Stimulated activated CD8-positive, alpha-beta memory T cell treated with anti-CD3 and anti-CD28 coated beads, Interleukin-4, amount 100 ng/mL, for 48 hours (primary cell): ENCODE measurements at regions not wholly inside any gene's neighbourhood (a gene's known extent, or its start where the extent isn't known, plus 50 kb on each side); places are given as distances from the start of the nearest gene placed in this dataset.
"Not testable (repeated sequence)": the region's sequence is repeated elsewhere in the genome, so short reads cannot be mapped to it uniquely, and the experiment has no call there.

Source experiments
- DNase-seq: peaks from one replicate; pipeline ENCODE4 v3.0.0-alpha.2; 2020

DNA sequence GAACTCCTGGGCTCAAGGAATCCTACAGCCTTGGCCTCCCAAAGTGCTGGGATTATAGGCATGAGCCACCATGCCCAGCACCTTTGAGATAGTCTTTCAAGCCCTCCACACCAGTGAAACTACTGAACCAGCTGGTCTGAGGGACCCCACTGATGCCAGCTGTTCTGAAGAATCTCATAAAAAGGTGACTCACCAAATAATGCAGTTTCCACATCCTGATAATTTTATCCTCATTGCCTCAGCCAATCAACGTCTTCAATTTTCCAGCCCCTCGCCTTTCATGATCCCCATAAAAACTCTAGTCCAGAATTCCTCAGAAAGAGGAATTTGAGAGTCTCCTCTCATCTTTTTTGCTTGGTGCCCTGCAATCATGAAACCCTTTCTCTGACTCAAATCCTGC lies 1691.6 kb upstream of the LRRTM3 start:
- no peak for DNase-seq

DNA sequence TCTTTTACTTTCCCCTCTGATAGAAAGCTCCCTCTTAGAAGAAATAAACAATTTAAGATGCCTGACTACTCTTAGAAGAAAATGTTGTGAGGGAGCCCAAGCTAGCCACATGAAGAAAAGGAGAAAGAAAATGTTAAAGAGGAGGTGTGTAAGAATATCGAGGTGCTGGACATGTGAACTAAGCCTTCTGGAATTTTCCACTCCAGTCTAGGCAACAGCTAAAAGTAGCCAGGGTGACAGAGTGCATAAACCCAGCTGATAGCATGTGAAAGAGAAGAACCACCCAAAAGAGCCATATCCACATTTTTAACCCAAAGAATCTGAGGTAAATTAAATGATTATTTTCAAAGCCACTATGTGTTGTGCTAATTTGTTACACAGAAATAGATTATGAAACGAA lies 1690.6 kb upstream of the LRRTM3 start:
- no peak for DNase-seq

DNA sequence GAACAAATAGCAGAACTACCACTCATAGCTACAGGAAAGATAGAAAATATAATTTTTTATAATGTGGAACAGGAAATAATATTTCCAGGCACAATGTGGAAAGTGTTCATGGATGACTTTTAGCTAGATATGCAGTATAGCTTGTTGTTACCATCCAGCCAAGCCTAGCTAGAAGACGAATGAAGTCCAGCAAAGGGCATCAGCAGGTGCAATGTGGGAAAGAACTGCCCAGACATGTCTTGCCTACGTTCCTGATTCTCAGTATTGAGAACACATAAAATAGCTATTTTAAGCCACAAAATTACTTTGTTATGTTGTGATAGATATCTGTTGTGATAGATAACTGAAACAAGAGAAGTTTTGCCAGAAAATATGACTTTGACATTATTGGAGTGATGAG lies 1690.0 kb upstream of the LRRTM3 start:
- no peak for DNase-seq

DNA sequence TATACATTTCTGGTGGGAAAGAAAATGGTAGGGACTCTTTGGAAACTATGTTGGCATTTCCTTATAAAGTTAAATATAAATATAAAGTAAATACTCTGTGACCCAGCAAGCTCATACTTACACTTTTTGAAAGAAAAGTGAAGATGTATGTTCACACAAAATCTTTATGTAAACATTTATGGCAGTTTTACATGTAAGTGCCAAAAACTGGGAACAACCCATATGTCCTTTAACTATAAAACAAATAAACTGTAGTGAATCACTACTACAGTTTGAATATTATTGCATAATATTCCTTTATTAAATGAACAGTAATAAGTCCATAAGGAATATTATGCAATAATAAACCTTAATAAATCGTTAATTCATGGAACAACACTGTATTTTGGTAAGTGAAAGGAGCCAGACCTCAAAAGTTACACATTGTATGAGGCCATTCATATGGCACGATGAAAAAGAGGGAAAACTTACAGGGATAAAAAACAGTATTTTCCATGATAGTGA lies 1660.3 kb upstream of the LRRTM3 start:
- DNase-seq, result no peak

DNA sequence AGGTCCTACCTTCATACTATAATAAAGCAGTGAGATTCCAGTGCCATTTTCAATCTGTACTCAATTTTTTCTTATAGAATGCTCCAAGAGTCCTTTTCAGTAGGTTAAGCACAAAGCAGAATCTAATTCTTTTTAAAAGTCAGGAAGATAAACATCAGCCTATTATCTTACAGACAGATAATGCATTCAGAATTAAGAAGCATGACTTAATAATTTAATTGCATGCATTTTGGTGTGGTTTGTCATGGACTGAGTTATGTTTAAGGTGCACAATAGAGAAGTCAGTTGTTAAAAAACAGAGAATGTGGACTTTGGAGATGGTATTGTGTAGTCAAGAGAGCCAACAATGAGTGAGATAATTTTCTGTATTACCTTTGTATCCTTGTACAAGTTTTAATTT lies 1656.3 kb upstream of the LRRTM3 start:
- DNase-seq, result not testable (repeated sequence)

DNA sequence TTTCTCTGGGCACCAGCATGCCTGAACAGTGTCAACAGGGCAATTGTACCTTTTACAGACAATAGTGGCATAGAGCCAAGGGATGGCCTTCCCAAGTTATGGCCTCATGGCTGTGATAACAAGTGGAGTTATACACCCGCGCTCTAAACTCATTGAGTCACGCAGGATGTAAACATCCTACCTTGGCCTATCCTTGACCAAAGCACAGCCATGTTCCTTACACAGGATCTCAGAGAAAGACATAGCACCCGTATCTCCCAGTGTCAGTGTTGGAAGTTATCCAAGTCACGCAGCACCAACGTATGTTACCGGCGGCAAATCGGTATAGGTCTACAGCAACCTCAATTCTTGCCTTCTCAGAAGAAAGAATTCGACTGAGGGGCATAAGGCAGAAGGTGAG lies 1654.9 kb upstream of the LRRTM3 start:
- no peak for DNase-seq

DNA sequence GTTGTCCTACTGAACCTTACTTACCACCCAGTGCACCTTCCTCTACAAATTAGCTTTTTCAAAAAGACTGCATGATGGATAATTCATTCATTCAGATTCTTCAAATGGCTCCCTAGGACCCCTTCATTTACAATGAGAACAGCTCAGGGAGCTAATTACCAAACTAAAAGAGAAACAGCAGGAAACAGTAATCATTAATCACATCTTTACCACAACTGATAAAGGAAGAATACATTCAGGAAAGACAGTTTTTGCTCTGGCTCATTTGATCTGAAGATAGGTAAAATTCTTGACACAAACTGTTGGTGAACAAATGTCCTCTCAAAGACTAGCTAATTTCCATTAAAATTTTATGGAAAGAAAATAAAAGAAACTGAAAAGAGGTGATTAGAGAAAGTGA lies 1652.7 kb upstream of the LRRTM3 start:
- no peak for DNase-seq

DNA sequence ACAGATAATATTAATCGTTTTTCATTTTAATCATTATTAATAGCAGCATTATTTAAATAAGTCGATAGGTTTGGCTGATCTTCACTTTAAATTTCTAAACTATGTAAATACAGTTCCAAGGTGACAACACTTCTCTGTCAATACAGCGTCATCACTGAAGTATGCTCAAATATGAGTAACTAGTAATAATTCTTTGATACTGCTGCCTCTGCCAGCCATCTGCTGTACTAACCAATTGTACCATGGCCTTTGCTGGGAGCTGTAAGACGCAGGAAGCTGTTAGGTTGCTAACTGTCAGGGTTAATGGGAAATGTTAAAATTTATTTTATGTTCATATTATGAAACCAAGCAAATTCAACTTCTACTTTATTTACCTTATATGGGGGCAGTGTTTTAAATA lies 1650.5 kb upstream of the LRRTM3 start:
- DNase-seq, result no peak

DNA sequence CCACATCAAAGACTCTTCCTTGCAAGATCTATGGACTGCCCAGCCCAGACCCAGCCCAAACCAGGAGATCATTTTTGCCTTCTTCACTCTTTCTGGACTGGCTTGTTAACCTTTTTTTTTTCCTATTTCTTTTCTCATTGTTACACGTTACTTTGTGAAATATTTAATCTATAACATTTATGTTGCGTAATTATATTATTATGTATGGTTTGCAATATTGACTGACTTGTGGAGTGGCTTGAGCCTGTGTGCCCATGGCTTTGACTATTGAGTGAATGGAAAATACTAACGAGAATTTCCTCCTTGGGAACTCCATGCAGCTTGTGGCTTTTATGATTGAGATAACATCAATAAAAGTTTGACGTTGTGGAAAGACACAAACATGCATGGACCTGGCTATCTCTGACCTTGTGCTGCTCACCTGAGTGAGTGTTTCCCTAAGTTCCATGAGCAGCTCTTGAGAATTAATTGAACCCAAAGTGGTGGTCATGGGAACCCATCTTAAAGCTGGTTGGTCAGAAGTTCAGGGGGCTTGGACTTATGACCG lies 1641.3 kb upstream of the LRRTM3 start:
- no peak for DNase-seq

DNA sequence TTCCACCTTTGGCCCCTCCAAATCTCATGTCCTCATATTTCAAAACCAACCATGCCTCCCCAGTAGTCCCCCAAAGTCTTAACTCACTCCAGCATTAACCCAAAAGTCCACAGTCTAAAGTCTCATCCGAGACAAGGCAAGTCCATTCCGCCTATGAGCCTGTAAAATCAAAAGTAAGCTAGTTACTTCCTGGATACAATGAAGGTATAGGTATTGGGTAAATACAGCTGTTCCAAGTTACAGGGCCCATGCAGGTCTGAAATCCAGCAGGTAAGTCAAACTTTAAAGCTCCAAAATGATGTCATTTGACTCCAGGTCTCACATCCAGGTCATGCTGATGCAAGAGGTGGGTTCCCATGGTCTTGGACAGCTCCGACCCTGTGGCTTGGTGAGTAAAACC lies 1640.1 kb upstream of the LRRTM3 start:
- not testable (repeated sequence) for DNase-seq

DNA sequence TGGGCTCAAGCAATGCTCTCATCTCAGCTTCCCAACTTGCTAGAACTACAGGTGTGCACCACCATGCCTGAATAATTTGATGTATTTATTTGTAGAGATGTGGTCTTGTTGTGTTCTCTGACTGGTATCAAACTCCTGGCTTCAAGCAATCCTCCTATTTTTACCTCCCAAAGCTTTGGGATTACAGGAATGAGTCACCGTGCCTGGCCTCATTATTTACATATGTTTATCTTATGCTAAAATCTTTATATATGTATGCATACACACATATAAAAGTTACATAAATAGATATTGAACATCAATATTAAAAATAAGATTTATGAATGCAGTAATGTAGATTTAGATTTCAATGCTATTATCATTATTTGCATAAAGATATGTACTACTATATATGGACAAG lies 1634.5 kb upstream of the LRRTM3 start:
- no peak for DNase-seq

DNA sequence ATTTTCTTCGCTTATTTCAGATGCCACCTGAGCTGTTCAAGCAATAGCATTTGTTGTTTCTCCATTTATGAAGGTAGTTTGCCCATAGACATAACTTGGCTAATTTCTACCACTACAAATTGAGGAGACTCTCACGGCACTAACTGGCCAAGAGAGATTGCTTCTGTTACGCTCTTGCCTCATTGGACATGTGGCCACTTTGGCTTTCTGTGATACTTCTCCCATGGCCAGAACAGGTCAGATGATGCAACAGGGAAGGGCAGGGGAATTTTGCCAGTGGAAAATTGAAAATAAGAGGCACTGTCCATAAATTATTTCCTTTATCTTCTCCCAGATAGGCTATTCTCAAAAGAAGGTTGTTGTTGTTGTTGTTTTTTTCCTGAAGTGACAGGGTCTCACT lies 1633.3 kb upstream of the LRRTM3 start:
- DNase-seq, result no peak

DNA sequence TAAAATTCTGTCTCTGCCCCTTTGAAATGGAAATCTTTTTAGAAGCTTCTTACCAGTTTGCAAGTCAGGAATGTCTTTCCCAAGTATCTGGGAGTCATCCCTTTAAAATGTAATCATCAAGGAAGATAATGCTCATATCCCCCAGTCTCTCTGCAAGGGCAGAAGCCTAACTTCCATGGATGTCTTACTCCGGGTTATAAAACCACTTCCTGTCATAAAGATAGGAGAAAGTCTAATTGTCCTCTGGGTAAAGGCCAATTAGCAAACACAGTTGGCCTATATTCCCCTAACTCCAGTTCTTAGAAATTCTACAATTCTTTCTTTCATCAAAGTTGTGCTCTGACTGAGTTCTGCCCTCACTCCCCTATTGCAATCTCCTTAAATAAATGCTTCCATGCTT lies 1631.5 kb upstream of the LRRTM3 start:
- no peak for DNase-seq

DNA sequence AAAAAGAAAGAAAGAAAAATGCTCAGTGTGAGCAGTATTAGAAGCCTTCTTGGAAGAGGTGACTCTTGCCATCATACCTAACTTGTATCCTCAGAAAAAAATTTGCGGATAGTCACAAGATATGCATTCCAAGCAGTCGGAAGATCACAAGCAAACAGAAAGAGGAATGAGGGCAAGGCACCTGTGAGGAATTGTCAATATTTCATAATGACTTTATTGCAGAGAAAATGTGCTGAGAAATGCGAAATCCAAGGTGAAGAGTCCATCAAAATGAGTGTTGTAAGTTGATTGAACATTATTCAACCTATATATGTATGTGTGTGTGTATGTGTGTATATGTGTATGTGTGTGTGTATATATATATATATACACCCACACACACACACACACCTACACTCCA lies 1624.7 kb upstream of the LRRTM3 start:
- no peak for DNase-seq

DNA sequence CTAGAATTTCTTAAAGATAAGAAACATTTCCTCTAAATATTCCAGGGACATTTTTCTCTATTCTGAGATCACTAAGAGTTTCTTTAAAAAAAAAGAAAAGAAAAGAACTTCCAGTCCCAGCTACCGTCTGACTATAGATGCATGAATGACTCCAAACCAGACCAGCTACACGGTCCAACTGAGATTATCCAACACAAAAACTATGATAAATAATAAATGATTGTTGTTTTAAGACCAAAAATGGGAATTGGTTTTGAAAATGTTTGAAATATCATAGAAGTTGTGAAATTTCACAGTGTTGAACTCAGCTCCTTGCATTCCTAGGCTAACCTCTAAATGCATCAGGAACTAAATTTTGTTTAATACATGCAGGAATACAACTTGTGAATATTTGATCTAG lies 1619.6 kb upstream of the LRRTM3 start:
- DNase-seq, result no peak

DNA sequence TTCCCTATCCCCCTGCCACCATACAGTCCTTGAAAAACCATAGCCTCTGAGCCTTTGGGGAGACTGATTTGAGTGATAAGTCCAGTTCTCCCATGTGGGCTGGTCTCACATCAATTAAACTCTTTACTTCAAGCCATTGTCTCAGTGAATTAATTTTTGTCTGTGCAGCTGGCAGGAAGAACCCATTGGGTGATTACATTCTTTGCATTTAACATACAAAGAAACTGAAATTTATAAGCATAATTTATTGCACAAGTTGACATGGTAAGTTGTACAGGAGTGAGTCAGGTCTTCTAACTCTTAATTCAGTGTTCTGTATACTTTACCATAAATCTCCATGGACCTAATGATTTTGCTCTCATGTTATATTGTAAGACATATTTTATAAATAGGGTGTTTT lies 1613.0 kb upstream of the LRRTM3 start:
- no peak for DNase-seq

DNA sequence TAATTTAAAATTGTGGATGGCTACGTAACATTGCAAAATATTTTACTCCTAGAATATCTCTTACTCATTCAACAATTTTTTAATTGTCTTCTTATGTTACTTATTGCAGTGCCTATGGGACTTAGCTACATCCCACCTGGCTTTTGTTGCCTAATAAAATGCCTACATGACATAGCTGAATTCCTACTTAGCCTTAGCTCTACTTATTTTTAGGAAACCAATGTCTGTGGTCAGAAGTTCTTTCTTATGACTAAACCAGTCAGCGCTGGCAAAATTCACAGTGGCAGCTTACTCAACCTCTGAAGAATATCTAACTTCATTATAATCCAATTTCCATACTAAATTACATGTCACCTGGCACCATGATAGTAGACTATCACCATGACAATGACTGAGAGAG lies 1612.4 kb upstream of the LRRTM3 start:
- no peak for DNase-seq

DNA sequence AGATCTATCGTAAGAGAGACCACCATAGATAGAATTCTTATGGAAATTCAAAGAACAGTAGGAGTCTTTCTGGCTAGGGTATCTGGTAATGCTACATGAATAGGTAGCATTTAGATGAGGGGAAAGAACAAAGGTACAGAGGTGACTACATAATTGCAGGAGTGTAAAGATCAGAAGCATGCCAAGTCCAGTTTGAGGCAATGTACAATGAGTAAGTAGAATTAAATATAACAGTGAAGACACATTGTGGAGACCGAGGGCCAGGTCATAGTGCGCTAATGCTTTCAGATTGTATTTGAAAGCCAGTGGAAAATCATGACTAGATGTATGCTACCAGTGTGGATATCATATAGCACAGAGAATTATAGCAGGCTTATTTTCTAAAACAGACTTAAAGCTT lies 1611.6 kb upstream of the LRRTM3 start:
- DNase-seq, result no peak

DNA sequence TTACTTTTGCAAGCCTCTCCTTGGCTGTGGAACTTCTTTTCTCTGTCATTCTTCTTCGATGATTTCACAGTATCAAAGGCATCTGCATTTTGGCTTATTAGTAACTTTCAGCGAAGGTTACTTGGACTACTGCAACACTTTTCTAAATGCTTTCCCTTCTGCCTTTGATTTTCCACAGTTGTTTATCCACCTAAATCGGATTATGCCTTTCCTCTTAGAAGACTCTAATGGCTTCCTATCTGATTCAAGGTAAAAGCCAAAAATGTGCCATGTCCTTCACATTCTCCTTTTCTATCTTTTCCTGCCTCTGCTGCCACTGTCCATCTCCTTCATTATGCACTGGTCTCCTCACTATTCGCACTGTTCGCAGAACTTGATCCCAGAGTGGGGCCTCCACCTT lies 1606.3 kb upstream of the LRRTM3 start:
- DNase-seq, result no peak

DNA sequence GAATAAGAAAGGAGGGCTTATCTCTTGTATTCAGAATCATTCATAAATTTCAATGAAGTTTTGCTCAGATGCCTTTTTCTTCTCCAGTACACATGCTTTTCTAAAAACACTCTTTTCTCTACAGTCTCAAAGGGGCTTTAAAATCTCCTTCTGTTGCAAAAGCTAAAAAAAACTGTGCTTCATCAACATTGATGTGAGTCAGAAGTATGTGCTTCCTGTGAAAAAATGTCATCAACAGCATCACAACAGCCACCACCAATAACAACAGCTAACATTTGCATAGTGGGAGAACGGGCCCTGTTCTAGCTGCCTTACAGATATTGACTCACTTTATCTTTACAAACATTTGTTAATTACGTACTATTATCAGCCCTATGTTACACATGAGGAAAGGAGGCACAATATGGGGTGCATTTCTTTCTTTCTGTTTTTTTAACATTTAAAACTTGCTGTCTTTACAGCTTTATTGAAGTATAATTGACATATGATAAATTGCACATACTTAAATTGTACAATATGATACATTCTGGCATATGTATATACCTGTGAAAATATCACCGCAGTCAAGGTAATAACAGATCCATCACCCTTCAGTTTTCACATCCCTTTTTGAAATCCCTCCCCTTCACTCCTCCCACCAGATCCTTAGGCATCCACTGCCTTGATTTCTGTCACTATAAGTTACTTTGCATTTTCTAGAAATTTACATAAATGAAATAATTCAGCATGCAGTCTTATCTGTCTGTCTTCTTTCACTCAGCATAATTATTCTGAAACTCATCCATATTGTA lies 1605.4 kb upstream of the LRRTM3 start:
- DNase-seq, result no peak

DNA sequence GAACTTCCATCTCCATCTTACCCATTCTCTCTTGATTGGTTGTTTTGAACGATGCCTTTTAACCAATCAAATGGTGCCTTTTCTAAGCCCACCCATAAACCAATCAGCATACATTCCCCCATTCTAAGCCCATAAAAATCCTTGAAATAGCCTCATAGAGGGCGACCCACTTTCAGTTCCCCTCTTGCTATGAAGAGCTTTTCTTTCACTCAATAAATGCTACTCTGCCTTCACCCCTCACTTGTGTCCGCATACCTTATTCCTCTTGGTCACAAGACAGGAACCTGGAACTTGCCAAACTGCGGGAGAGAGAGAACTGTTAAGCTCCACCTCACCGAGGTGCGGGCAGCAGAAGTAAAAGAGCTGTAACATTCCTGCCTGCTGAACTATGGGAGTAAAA lies 1602.0 kb upstream of the LRRTM3 start:
- DNase-seq, result no peak

DNA sequence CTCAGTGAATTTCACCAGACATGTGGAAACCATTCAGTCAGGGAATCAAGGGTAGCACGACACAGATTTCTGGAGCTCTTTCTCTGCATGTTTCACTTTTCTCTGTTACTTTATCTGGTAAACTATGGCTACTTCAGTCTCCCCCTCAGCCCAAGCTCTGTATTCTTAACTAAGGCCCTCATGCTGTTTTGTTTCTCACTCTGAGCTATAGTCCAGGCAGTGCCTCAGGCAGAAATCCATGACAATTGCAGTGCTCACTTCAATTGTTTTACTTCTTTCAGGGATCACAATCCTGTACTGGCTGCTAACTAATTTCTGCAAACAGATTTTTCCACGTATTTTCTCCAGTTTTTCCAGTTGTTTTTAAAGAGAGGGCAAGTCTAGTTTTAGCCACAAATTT lies 1599.9 kb upstream of the LRRTM3 start:
- no peak for DNase-seq

DNA sequence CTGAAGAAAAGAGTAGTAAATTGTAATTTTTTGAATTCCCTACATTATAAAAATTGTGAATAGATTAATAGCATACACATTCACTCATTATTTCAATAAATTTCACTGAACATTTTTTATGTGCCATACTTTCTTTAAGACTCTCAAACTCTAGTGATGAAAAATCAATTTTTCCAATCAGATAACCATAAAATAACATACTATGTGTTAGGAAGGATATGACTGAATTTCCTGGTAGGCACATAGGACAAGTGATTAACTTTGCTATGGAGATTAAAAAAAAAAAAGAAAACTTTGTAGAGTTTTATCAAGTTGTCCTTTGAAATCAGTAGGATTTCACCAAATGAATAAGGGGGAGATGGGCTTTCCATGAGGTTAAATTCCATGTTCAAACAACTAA lies 1597.3 kb upstream of the LRRTM3 start:
- no peak for DNase-seq

DNA sequence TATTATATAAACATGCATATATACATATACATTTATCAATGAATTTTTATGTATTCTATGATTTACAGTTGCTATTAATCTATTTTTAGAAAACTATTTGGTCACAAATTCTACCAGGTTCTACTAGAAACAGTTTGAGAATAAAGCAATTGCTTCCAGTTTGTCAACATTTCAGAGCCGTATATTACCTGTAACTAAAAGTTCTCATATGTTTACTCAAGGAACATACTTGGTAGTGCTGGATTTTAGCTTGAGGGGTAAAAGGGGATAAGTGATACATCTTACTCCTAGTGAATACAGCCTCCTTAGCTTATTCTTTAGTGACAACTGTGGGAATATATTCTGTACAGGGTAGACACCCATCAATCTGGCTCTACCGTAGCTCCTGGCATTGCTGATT lies 1590.5 kb upstream of the LRRTM3 start:
- no peak for DNase-seq

DNA sequence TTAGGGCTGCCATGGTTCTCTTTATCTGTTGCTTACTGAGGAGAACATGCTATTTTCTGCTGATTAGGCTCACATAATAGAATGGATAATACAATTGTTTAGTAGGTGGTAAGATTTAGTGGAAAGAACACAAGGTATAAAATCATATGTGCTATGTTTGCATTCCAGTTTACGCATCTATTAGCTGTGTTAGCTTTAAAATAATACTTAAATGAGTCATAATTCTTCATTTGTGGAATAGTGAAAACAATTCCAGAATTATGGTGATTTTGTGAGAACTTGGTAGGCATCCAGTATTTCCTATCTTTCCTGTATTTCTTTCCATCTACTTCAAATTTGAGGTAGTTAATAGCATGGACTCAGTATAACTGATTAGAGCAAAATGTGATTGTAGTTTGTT lies 1585.5 kb upstream of the LRRTM3 start:
- no peak for DNase-seq
